Fibroblast of the aortic adventitia (primary cell): ENCODE measurements at regions not wholly inside any gene's neighbourhood (a gene's known extent, or its start where the extent isn't known, plus 50 kb on each side); places are given as distances from the start of the nearest gene placed in this dataset.
"Not testable (repeated sequence)": the region's sequence is repeated elsewhere in the genome, so short reads cannot be mapped to it uniquely, and the experiment has no call there.

Experiments
- DNase-seq: peaks from one replicate; pipeline ENCODE4 v3.0.0-alpha.2; 2010; ENCODE audit warnings: low read depth
- H3K4me3 ChIP-seq: 2 replicates; pipeline ENCODE4 v1.5.1; 2011; ENCODE audit warnings: low read depth, mild to moderate bottlenecking, control low read depth, low read length, moderate library complexity
- CTCF ChIP-seq: IDR thresholded peaks from 2 replicates; pipeline ENCODE4 v1.5.1; 2011; ENCODE audit warnings: mild to moderate bottlenecking, low read length, control low read depth, inconsistent platforms; ENCODE audit not compliant: insufficient read depth

DNA sequence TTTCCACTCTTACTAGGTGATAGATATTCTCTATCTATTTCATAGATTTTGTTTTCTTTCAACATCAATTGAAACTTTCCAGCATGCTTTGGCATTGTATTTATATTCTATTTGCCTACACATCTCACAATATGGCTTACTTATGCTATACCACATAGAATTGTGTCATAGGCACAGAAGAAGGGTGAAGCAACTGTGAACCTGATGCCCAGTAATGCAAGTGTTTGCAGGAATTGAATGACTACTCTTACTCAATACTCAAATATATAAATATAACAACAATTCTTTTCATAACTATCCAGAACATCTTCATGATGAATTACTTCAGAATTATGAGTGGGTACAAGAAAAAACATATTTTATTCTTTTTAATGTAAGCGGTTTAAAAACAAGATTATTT, 165.9 kb downstream of the PTBP2 start:
- no peak overlapping the region for H3K4me3 ChIP-seq
- DNase-seq = no peak
- TF ChIP-seq CTCF = no peak

DNA sequence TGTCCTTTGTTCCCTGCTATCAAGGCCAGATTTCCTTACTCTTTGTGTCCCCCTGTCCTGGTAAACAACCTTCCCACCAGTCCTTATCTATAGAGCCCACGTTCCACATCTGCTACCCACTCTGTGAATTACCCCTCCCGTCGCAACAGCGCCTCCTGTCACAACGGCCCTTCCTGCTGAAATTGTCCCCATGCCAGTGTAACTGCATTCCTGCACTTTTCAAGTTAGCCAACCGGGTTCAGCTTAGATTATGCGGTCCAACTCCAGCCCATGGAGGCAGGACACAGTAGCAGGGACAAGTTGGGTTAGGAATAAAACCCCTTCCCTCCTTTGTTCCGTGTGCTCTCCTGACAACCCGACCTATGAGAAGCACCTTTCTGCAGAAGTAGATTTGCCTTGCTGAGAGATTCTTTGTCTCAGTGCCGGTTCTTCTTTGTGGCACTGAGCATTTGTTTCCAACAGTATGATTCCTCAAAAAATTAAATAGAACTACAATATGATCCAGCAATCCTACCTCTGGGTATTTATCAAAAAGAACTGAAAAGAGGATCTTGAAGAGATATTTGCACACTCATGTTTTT, 180.3 kb downstream of the PTBP2 start:
- DNase-seq = no peak
- TF ChIP-seq CTCF = no peak
- no peak overlapping the region for H3K4me3 ChIP-seq

DNA sequence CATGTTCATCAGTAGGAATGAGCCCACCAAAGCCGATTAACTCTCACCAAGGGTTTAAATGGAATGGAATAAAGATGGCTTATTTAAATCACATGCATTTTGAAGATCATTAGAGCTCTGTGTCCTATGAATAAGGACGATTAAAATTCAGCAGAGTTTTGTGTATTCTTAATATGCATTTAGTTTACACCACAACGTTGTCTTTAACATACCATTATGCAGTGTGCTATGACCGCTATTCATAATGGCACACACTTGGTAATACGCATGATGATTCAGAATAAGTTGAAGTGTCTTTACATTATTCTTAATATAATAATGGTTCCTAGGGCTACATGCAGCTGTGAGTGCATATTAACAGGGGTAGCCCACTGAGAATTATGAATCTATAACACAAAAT, 190.7 kb downstream of the PTBP2 start:
- DNase-seq = no peak
- no peak for TF ChIP-seq CTCF
- H3K4me3 ChIP-seq = no peak overlapping the region

DNA sequence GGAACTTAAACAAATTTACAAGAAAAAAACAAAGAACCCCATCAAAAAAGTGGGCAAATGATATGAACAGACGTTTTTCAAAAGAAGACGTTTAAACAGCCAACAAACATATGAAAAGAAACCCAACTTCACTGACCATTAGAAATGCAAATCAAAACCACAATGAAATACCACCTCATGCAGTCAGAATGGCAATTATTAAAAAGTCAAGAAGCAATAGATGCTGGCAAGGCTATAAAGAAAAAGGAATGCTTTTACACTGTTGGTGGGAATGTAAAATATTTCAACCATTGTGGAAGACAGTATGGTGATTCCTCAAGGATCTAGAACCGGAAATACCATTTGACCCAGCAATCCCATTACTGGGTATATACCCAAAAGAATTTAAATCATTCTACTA, 194.1 kb downstream of the PTBP2 start:
- H3K4me3 ChIP-seq, DNase-seq: not testable (repeated sequence)

GRCh38 chr1:96918406-96918805, 196.8 kb downstream of the PTBP2 start:
- no peak overlapping the region for H3K4me3 ChIP-seq
- TF ChIP-seq CTCF = no peak
- peak; percentile 79 for DNase-seq

GRCh38 chr1:96922181-96922580, 200.6 kb downstream of the PTBP2 start:
- H3K4me3 ChIP-seq = no peak overlapping the region
- DNase-seq = no peak
- TF ChIP-seq CTCF = no peak

- no peak for DNase-seq
- H3K4me3 ChIP-seq = no peak overlapping the region
- TF ChIP-seq CTCF = no peak
Observed at GRCh38 chr1:96923753-96924152, 202.2 kb downstream of the PTBP2 start.
